Endodermal cell (in vitro differentiated cells): ENCODE measurements at regions not wholly inside any gene's neighbourhood (a gene's known extent, or its start where the extent isn't known, plus 50 kb on each side); places are given as distances from the start of the nearest gene placed in this dataset.

Experiments used
- DNase-seq: peaks from one replicate; pipeline ENCODE4 v3.0.0-alpha.2; 2017
- H3K27ac ChIP-seq: 2 replicates; pipeline ENCODE4 v1.5.1; 2013; ENCODE audit warnings: mild to moderate bottlenecking, low read depth, low read length, moderate library complexity
- H3K27me3 ChIP-seq: 2 replicates; pipeline ENCODE4 v1.6.1; 2013; ENCODE audit warnings: mild to moderate bottlenecking, low read length, moderate library complexity; ENCODE audit not compliant: insufficient read depth, control insufficient read depth, poor library complexity, severe bottlenecking
- H3K36me3 ChIP-seq: 2 replicates; pipeline ENCODE4 v1.7.0; 2013; ENCODE audit warnings: mild to moderate bottlenecking, low read length, moderate library complexity; ENCODE audit not compliant: control insufficient read depth, insufficient read depth
- H3K4me1 ChIP-seq: one replicate; pipeline ENCODE4 v1.7.0; 2013; ENCODE audit warnings: low read length; ENCODE audit not compliant: control insufficient read depth, insufficient read depth
- H3K4me3 ChIP-seq: 2 replicates; pipeline ENCODE4 v1.5.1; 2013; ENCODE audit warnings: mild to moderate bottlenecking, low read length, moderate library complexity
- H3K9ac ChIP-seq: 2 replicates; pipeline ENCODE4 v1.6.1; 2013; ENCODE audit warnings: mild to moderate bottlenecking, low read length, moderate library complexity; ENCODE audit not compliant: poor library complexity, severe bottlenecking; ENCODE audit errors: extremely low read depth
- H3K9me3 ChIP-seq: 2 replicates; pipeline ENCODE4 v1.6.1; 2013; ENCODE audit warnings: mild to moderate bottlenecking, low read length, moderate library complexity; ENCODE audit not compliant: control insufficient read depth
- H3K27ac Mint-ChIP-seq: 2 replicates; pipeline ENCODE4 v1.8.0; 2020; ENCODE audit warnings: mixed read lengths
- H3K27me3 Mint-ChIP-seq: 2 replicates; pipeline ENCODE4 v1.8.0; 2021; ENCODE audit warnings: mild to moderate bottlenecking, mixed read lengths; ENCODE audit not compliant: insufficient read depth
- H3K36me3 Mint-ChIP-seq: 2 replicates; pipeline ENCODE4 v1.8.0; 2020; ENCODE audit warnings: low read depth, mixed read lengths
- H3K4me1 Mint-ChIP-seq: 2 replicates; pipeline ENCODE4 v1.8.0; 2020; ENCODE audit warnings: mixed read lengths
- H3K4me3 Mint-ChIP-seq: 2 replicates; pipeline ENCODE4 v1.8.0; 2020; ENCODE audit warnings: mild to moderate bottlenecking, moderate library complexity, mixed read lengths
- H3K9me3 Mint-ChIP-seq: 2 replicates; pipeline ENCODE4 v1.8.0; 2020; ENCODE audit warnings: mild to moderate bottlenecking, mixed read lengths
- CTCF ChIP-seq: fragments of 200-600 bp; sonication (generic); conservative IDR thresholded peaks from 2 replicates; pipeline ENCODE4 v1.5.0; 2021; ENCODE audit warnings: antibody characterized with exemption, mild to moderate bottlenecking
- WGBS, 2 experiments: methylation state at CpG; one replicate each; pipeline versions ENCODE4 v1.1.5 to v1.1.7; 2013; ENCODE audit warnings: missing lambda C conversion rate in 2 of 2, mixed read lengths in 1 of 2; ENCODE audit not compliant: insufficient coverage in 1 of 2, insufficient read length in 1 of 2; 5-methylcytosine and 5-hydroxymethylcytosine counted together

DNA sequence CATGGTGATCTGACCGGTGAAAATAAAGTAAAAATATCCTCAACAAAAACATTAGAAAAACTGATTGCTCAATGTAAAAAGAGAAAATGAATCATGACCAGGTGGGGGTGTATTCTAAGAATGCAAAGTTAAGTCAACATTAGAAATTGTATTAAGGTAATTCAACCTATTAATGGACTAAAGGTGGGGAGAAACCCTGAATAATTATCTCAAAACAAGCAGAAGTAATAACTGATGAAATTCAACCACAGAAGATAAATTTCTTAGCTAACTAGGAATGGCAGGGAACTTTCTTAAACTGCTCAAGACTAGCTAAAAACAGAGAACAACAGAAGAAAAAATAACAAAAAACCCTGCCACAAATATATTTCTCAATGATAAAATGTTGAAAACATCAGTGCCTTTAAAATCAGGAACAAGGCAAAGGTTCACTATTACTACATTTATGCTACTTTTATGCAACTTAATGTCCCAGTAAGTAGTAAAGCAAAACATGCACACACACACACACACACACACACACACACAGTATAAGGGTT, 204.4 kb upstream of the THBS1 start:
- no peak for DNase-seq
- no peak for TF ChIP-seq CTCF
- peaks cover 11% of the 10 kb centered on the region for H3K4me1 Mint-ChIP-seq
- WGBS, 2 experiments, result no CpG with 5 or more reads among the region's 1 CpG
- H3K9me3 Mint-ChIP-seq, result peaks cover 16% of the 10 kb centered on the region
- no peaks in the 10 kb centered on the region for H3K36me3 ChIP-seq
- no peak overlapping the region for H3K9ac ChIP-seq
- peaks cover 32% of the 10 kb centered on the region for H3K27me3 ChIP-seq
- peaks cover 17% of the 10 kb centered on the region for H3K9me3 ChIP-seq
- H3K27ac ChIP-seq, result no peak overlapping the region
- H3K4me3 Mint-ChIP-seq, result no peak overlapping the region
- no peak overlapping the region for H3K27ac Mint-ChIP-seq
- H3K36me3 Mint-ChIP-seq, result peaks cover 6% of the 10 kb centered on the region
- H3K4me3 ChIP-seq, result no peak overlapping the region
- H3K27me3 Mint-ChIP-seq, result peaks cover 32% of the 10 kb centered on the region
- no peaks in the 10 kb centered on the region for H3K4me1 ChIP-seq

- Histone ChIP-seq H3K9ac (no peak overlapping the region), H3K4me1 (no peaks in the 10 kb centered on the region), H3K27me3 (peaks cover 40% of the 10 kb centered on the region), H3K4me3 (no peak overlapping the region), H3K27ac (no peak overlapping the region), H3K9me3 (peaks cover 4% of the 10 kb centered on the region), H3K36me3 (no peaks in the 10 kb centered on the region)
- Mint-ChIP-seq H3K9me3 (peaks cover 4% of the 10 kb centered on the region), H3K27ac (no peak overlapping the region), H3K4me1 (peaks cover 11% of the 10 kb centered on the region), H3K27me3 (peaks cover 38% of the 10 kb centered on the region), H3K36me3 (no peaks in the 10 kb centered on the region), H3K4me3 (no peak overlapping the region)
- no peak for DNase-seq
- no peak for TF ChIP-seq CTCF
- 75% methylated on average over 1 of the region's 1 CpG; no CpG with 5 or more reads in 1 of the 2 experiments for WGBS, 2 experiments
Observed at GRCh38 chr15:39381517-39381916, 199.4 kb upstream of the THBS1 start.

DNA sequence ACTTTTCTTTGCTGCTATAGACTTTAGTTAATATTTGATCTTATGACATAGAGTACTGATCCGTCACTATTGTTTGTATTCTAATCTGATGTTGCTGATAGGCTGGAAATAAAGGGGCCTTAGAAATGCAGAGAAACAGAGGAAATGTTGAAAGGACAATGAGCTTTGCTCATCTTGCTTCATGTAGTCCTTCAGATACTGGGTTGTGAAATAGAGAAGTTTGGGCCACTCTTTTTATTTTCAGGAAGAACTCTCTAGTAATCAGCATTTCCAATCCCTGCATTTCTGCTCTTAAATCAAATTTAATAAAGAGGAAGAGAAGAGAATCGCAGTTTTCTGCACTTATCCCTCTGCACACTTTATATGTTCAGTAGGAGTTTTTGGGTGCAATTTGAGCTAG, 192.8 kb upstream of the THBS1 start:
- no peak for TF ChIP-seq CTCF
- WGBS, 2 experiments, result 83 to 88% methylated on average over 1 to 2 of the region's 2 CpGs
- H3K9me3 ChIP-seq, result no peaks in the 10 kb centered on the region

More for the DNA sequence above, 192.8 kb upstream of the THBS1 start:
- no peaks in the 10 kb centered on the region for H3K36me3 ChIP-seq
- peaks cover 4% of the 10 kb centered on the region for H3K27me3 Mint-ChIP-seq
- H3K9me3 Mint-ChIP-seq, result no peaks in the 10 kb centered on the region
- no peak for DNase-seq
- peaks cover 5% of the 10 kb centered on the region for H3K27me3 ChIP-seq
- no peak overlapping the region for H3K4me3 Mint-ChIP-seq
- H3K4me3 ChIP-seq, result no peak overlapping the region
- no peak overlapping the region for H3K27ac Mint-ChIP-seq
- H3K36me3 Mint-ChIP-seq, result no peaks in the 10 kb centered on the region
- no peak overlapping the region for H3K9ac ChIP-seq
- no peak overlapping the region for H3K27ac ChIP-seq
- H3K4me1 Mint-ChIP-seq, result peaks cover 4% of the 10 kb centered on the region
- H3K4me1 ChIP-seq, result peaks cover 6% of the 10 kb centered on the region
